ENCODE measurements at regions not wholly inside any gene's neighbourhood (a gene's known extent, or its start where the extent isn't known, plus 50 kb on each side); places are given as distances from the start of the nearest gene placed in this dataset.

- Histone ChIP-seq H3K4me1 (ENCODE audit: control insufficient read depth in 2 of 2, insufficient read depth in 2 of 2, low read length in 1 of 2) (no peaks in the 10 kb centered on the region), H3K27me3 (ENCODE audit: control insufficient read depth in 1 of 2, insufficient read depth in 2 of 2, low read length in 2 of 2) (no peaks in the 10 kb centered on the region), H3K36me3 (ENCODE audit: control insufficient read depth in 2 of 2, insufficient read depth in 2 of 2, low read length in 1 of 2) (no peaks in the 10 kb centered on the region), H3K27ac (ENCODE audit: low read depth in 2 of 2, low read length in 1 of 2) (no peak overlapping the region), H3K9me3 (ENCODE audit: control insufficient read depth in 2 of 2, insufficient read depth in 1 of 2, low read depth in 1 of 2, low read length in 1 of 2) (no peaks in the 10 kb centered on the region), H3K4me3 (ENCODE audit: low read depth in 1 of 2, low read length in 2 of 2) (no peak overlapping the region)
- 83 to 88% methylated on average over 1 of the region's 1 CpG for WGBS, 2 donors
These were observed 82.1 kb upstream of the LRRC7 start for GRCh38 chr1:69485616-69486015.

- Histone ChIP-seq H3K27ac (ENCODE audit: low read depth in 2 of 2, low read length in 1 of 2) (no peak overlapping the region), H3K9me3 (ENCODE audit: control insufficient read depth in 2 of 2, insufficient read depth in 1 of 2, low read depth in 1 of 2, low read length in 1 of 2) (no peaks in the 10 kb centered on the region), H3K4me1 (ENCODE audit: control insufficient read depth in 2 of 2, insufficient read depth in 2 of 2, low read length in 1 of 2) (no peaks in the 10 kb centered on the region), H3K36me3 (ENCODE audit: control insufficient read depth in 2 of 2, insufficient read depth in 2 of 2, low read length in 1 of 2) (no peaks in the 10 kb centered on the region), H3K4me3 (ENCODE audit: low read depth in 1 of 2, low read length in 2 of 2) (no peak overlapping the region), H3K27me3 (ENCODE audit: control insufficient read depth in 1 of 2, insufficient read depth in 2 of 2, low read length in 2 of 2) (no peaks in the 10 kb centered on the region)
- WGBS, 2 donors = 52 to 63% methylated on average over 2 of the region's 2 CpGs
These were observed 76.3 kb upstream of the LRRC7 start for GRCh38 chr1:69491416-69491815.

DNA sequence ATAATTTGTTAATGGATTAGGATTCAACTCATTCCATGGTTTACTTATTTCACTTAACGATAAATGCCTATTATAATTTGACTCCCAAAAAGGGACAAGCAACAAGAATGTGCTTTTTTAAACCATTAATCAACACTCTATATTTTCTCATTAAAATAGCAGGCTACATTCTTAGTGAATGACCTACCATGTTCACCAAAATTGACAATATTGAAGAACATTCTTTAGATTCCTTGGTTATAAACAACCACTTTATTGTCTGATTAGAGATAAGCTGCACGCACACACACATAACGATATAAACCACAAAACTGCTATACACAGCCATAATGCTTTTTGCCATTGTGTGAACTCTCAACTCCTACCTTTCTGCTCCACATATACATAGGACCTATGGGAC is 75.4 kb upstream of the LRRC7 start:
- 82 to 94% methylated on average over 3 of the region's 3 CpGs for WGBS, 2 donors
- no peaks in the 10 kb centered on the region for H3K4me1 ChIP-seq (ENCODE audit: control insufficient read depth in 2 of 2, insufficient read depth in 2 of 2, low read length in 1 of 2)
- no peak overlapping the region for H3K27ac ChIP-seq (ENCODE audit: low read depth in 2 of 2, low read length in 1 of 2)
- H3K9me3 ChIP-seq (ENCODE audit: control insufficient read depth in 2 of 2, insufficient read depth in 1 of 2, low read depth in 1 of 2, low read length in 1 of 2) = no peaks in the 10 kb centered on the region
- no peaks in the 10 kb centered on the region for H3K27me3 ChIP-seq (ENCODE audit: control insufficient read depth in 1 of 2, insufficient read depth in 2 of 2, low read length in 2 of 2)
- H3K4me3 ChIP-seq (ENCODE audit: low read depth in 1 of 2, low read length in 2 of 2) = no peak overlapping the region
- H3K36me3 ChIP-seq (ENCODE audit: control insufficient read depth in 2 of 2, insufficient read depth in 2 of 2, low read length in 1 of 2) = no peaks in the 10 kb centered on the region

DNA sequence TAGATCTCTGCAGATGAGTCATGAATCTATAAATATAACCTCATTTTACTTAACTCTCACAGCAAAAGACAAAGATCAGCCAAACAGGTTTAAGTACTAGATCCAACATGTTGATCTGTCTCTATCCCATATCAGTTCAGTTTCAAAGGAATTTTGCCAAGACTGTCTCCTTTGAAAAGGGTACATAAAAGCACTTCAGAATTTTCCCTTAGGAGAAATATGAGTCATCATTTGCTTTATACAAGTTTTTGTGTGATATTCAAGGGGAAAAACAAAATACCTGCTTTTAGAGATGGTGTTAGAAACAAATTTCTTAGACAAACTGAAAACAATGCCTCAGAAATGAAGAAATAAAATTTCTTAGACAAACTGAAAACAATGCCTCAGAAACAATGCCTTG is 73.5 kb upstream of the LRRC7 start:
- no peaks in the 10 kb centered on the region for H3K4me1 ChIP-seq (ENCODE audit: control insufficient read depth in 2 of 2, insufficient read depth in 2 of 2, low read length in 1 of 2)
- no peaks in the 10 kb centered on the region for H3K36me3 ChIP-seq (ENCODE audit: control insufficient read depth in 2 of 2, insufficient read depth in 2 of 2, low read length in 1 of 2)
- H3K27me3 ChIP-seq (ENCODE audit: control insufficient read depth in 1 of 2, insufficient read depth in 2 of 2, low read length in 2 of 2) = no peaks in the 10 kb centered on the region
- no peaks in the 10 kb centered on the region for H3K9me3 ChIP-seq (ENCODE audit: control insufficient read depth in 2 of 2, insufficient read depth in 1 of 2, low read depth in 1 of 2, low read length in 1 of 2)
- no peak overlapping the region for H3K27ac ChIP-seq (ENCODE audit: low read depth in 2 of 2, low read length in 1 of 2)
- H3K4me3 ChIP-seq (ENCODE audit: low read depth in 1 of 2, low read length in 2 of 2) = no peak overlapping the region

- H3K27ac ChIP-seq (ENCODE audit: low read depth in 2 of 2, low read length in 1 of 2) = no peak overlapping the region
- H3K27me3 ChIP-seq (ENCODE audit: control insufficient read depth in 1 of 2, insufficient read depth in 2 of 2, low read length in 2 of 2) = no peaks in the 10 kb centered on the region
- H3K4me3 ChIP-seq (ENCODE audit: low read depth in 1 of 2, low read length in 2 of 2) = no peak overlapping the region
- no peaks in the 10 kb centered on the region for H3K36me3 ChIP-seq (ENCODE audit: control insufficient read depth in 2 of 2, insufficient read depth in 2 of 2, low read length in 1 of 2)
- H3K9me3 ChIP-seq (ENCODE audit: control insufficient read depth in 2 of 2, insufficient read depth in 1 of 2, low read depth in 1 of 2, low read length in 1 of 2) = no peaks in the 10 kb centered on the region
- no peaks in the 10 kb centered on the region for H3K4me1 ChIP-seq (ENCODE audit: control insufficient read depth in 2 of 2, insufficient read depth in 2 of 2, low read length in 1 of 2)
- WGBS, 2 donors = 66 to 76% methylated on average over 4 of the region's 4 CpGs
These were observed 70.1 kb upstream of the LRRC7 start for GRCh38 chr1:69497441-69498221.

DNA sequence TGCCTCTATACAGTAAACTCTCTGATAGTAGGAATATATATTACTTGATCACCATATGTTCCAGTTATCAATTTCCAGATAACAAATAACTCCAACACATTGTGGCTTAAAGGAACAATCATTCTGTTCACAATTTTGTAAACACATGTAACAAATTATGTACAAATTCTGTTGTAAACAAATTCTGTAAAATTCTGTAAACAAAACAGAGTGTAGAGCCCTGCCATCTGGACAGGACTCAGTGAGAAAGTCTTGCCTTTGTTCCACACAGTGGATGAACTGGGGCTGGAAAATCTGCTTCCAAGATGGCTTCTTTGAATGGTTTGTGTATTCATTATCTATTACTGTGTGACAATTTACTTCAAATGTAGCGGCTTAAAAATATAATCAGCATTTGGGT is 69.0 kb upstream of the LRRC7 start:
- Histone ChIP-seq H3K36me3 (ENCODE audit: control insufficient read depth in 2 of 2, insufficient read depth in 2 of 2, low read length in 1 of 2) (no peaks in the 10 kb centered on the region), H3K27me3 (ENCODE audit: control insufficient read depth in 1 of 2, insufficient read depth in 2 of 2, low read length in 2 of 2) (no peaks in the 10 kb centered on the region), H3K4me1 (ENCODE audit: control insufficient read depth in 2 of 2, insufficient read depth in 2 of 2, low read length in 1 of 2) (no peaks in the 10 kb centered on the region), H3K27ac (ENCODE audit: low read depth in 2 of 2, low read length in 1 of 2) (no peak overlapping the region), H3K4me3 (ENCODE audit: low read depth in 1 of 2, low read length in 2 of 2) (no peak overlapping the region), H3K9me3 (ENCODE audit: control insufficient read depth in 2 of 2, insufficient read depth in 1 of 2, low read depth in 1 of 2, low read length in 1 of 2) (no peaks in the 10 kb centered on the region)
- 79 to 83% methylated on average over 1 of the region's 1 CpG for WGBS, 2 donors

DNA sequence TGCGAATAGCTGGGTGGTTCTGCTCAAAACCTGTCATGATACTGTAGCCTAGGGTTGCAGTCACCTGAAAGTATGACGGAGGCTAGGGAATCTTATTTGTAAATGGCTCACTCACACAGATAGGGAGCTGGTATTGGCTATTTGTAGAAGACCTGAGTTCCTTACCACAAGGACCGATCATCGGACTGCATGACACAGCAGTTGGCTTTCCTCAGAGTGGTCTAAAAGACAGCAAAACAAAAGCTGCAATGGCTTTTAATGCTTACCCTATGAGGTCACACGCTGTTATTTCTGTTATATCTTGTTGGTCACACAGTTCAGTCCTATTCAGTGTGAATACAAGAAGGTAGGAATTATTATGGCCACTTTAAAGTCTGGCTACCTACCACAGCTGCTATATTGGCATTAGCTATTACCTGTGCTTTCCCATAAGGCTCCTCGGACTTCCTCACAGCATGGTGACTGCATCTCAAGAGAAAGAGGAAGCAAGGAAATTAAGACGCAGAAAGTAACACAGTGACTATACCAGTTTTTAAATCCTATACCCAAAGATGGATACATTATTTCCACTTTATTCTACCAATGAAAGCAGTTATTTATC is 68.4 kb upstream of the LRRC7 start:
- 81 to 88% methylated on average over 7 of the region's 7 CpGs for WGBS, 2 donors

DNA sequence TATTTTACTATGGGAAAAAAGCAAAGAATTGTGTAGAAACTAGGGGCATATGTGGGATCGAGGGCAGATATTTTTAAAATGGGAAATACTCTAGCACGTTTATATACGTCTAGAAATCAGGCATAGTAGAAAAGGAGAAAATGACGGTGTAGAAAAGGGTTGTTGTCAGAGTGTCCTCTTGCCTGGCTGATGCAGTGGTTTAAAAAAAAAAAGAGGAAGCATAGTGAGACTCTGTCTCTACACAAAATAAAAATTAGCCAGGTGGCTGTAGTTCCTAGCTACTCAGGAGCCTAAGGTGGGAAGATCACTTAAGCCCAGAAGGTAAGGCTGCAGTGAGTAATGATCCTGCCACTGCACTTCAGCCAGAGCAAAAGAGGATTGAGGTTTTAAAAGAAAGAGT is 64.7 kb upstream of the LRRC7 start:
- Histone ChIP-seq H3K9me3 (ENCODE audit: control insufficient read depth in 2 of 2, insufficient read depth in 1 of 2, low read depth in 1 of 2, low read length in 1 of 2) (no peaks in the 10 kb centered on the region), H3K27ac (ENCODE audit: low read depth in 2 of 2, low read length in 1 of 2) (no peak overlapping the region), H3K4me1 (ENCODE audit: control insufficient read depth in 2 of 2, insufficient read depth in 2 of 2, low read length in 1 of 2) (no peaks in the 10 kb centered on the region), H3K36me3 (ENCODE audit: control insufficient read depth in 2 of 2, insufficient read depth in 2 of 2, low read length in 1 of 2) (no peaks in the 10 kb centered on the region), H3K27me3 (ENCODE audit: control insufficient read depth in 1 of 2, insufficient read depth in 2 of 2, low read length in 2 of 2) (no peaks in the 10 kb centered on the region), H3K4me3 (ENCODE audit: low read depth in 1 of 2, low read length in 2 of 2) (no peak overlapping the region)
- 64 to 79% methylated on average over 4 of the region's 4 CpGs for WGBS, 2 donors

More for the DNA sequence above, 68.4 kb upstream of the LRRC7 start:
- no peaks in the 10 kb centered on the region for H3K9me3 ChIP-seq (ENCODE audit: control insufficient read depth in 2 of 2, insufficient read depth in 1 of 2, low read depth in 1 of 2, low read length in 1 of 2)
- H3K4me1 ChIP-seq (ENCODE audit: control insufficient read depth in 2 of 2, insufficient read depth in 2 of 2, low read length in 1 of 2) = no peaks in the 10 kb centered on the region
- H3K4me3 ChIP-seq (ENCODE audit: low read depth in 1 of 2, low read length in 2 of 2) = no peak overlapping the region
- H3K27me3 ChIP-seq (ENCODE audit: control insufficient read depth in 1 of 2, insufficient read depth in 2 of 2, low read length in 2 of 2) = no peaks in the 10 kb centered on the region
- no peaks in the 10 kb centered on the region for H3K36me3 ChIP-seq (ENCODE audit: control insufficient read depth in 2 of 2, insufficient read depth in 2 of 2, low read length in 1 of 2)
- H3K27ac ChIP-seq (ENCODE audit: low read depth in 2 of 2, low read length in 1 of 2) = no peak overlapping the region

GRCh38 chr1:69504730-69505252 is 62.9 kb upstream of the LRRC7 start:
- Histone ChIP-seq H3K4me1 (ENCODE audit: control insufficient read depth in 2 of 2, insufficient read depth in 2 of 2, low read length in 1 of 2) (no peaks in the 10 kb centered on the region), H3K36me3 (ENCODE audit: control insufficient read depth in 2 of 2, insufficient read depth in 2 of 2, low read length in 1 of 2) (no peaks in the 10 kb centered on the region), H3K4me3 (ENCODE audit: low read depth in 1 of 2, low read length in 2 of 2) (no peak overlapping the region), H3K27me3 (ENCODE audit: control insufficient read depth in 1 of 2, insufficient read depth in 2 of 2, low read length in 2 of 2) (no peaks in the 10 kb centered on the region), H3K9me3 (ENCODE audit: control insufficient read depth in 2 of 2, insufficient read depth in 1 of 2, low read depth in 1 of 2, low read length in 1 of 2) (no peaks in the 10 kb centered on the region), H3K27ac (ENCODE audit: low read depth in 2 of 2, low read length in 1 of 2) (no peak overlapping the region)
- WGBS, 2 donors = 65 to 71% methylated on average over 3 of the region's 3 CpGs

- no peak overlapping the region for H3K27ac ChIP-seq (ENCODE audit: low read depth in 2 of 2, low read length in 1 of 2)
- no peaks in the 10 kb centered on the region for H3K4me1 ChIP-seq (ENCODE audit: control insufficient read depth in 2 of 2, insufficient read depth in 2 of 2, low read length in 1 of 2)
- H3K4me3 ChIP-seq (ENCODE audit: low read depth in 1 of 2, low read length in 2 of 2) = no peak overlapping the region
- 79 to 92% methylated on average over 2 of the region's 2 CpGs for whole genome bisulfite sequencing, 2 donors
- H3K27me3 ChIP-seq (ENCODE audit: control insufficient read depth in 1 of 2, insufficient read depth in 2 of 2, low read length in 2 of 2) = no peaks in the 10 kb centered on the region
- H3K36me3 ChIP-seq (ENCODE audit: control insufficient read depth in 2 of 2, insufficient read depth in 2 of 2, low read length in 1 of 2) = no peaks in the 10 kb centered on the region
- H3K9me3 ChIP-seq (ENCODE audit: control insufficient read depth in 2 of 2, insufficient read depth in 1 of 2, low read depth in 1 of 2, low read length in 1 of 2) = no peaks in the 10 kb centered on the region
These were observed 61.4 kb upstream of the LRRC7 start for GRCh38 chr1:69506311-69506710.
